GM21528 (cell line): ENCODE measurements at regions not wholly inside any gene's neighbourhood (a gene's known extent, or its start where the extent isn't known, plus 50 kb on each side); places are given as distances from the start of the nearest gene placed in this dataset.
"Not testable (repeated sequence)": the region's sequence is repeated elsewhere in the genome, so short reads cannot be mapped to it uniquely, and the experiment has no call there.

Experiments used
- ATAC-seq: cut with Tn5 transposase; IDR thresholded peaks from one replicate; pipeline ENCODE4 v1.9.1; 2021; ENCODE audit warnings: mild to moderate bottlenecking, moderate library complexity; ENCODE audit not compliant: unreplicated experiment, low FRiP score

DNA sequence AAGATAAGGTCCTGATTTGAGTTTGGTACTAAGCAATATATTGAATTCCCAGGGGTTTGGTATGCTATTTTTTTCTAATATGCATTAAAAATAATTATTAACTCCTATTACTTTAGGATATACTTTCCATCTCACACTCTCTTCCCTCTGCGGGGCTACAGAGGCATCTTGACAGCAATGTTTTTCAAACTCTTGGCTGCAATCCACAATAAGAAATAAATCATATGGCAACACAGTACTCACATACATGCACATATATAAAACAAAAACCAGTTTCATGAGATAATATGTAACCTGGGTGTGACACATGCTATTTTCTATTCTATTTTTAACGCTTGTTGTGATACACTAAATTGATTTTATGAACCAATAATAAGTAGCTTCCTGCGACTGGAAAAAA lies 189.5 kb downstream of the UNC5CL start:
- no peak for ATAC-seq

GRCh38 chr6:40848868-40849514 lies 190.0 kb downstream of the UNC5CL start:
- no peak for ATAC-seq

DNA sequence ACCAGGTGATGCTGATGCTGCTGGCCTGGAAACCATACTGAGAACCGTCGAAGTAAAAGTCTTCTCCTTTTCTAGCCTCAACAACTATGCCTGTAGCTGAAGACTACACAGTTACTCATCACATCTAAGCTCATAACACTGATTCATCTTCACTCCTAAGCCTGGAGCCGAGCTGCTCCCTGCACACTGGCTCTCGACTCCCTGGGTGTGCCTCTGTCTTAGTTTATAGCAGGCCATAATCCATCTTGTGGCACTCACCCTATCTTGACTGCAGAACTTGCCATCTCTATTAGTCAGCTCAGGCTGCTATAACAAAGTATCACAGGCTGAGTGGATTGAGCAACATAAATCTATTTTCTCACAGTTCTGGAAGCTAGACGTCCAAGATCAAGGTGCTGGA lies 191.0 kb downstream of the UNC5CL start:
- no peak for ATAC-seq

DNA sequence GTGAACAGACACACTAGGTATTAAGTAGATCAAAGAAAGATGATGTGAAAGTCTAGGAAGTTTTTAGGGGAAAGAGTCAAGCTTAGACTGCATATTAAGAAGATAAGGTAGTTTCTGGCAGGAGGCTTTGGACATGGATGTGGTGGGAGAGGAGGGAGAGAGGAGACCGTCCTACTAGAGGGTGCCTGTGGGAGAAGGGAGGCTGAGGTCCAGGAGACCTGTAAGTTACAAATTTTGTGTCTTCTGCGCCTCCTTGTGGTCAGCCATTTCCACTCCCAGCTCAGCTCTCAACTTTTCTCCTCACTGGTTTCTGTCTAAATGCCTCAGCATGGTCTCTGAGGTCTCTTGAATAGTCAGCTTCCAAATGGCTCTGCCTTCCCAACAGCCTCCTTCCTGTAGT lies 193.5 kb downstream of the UNC5CL start:
- ATAC-seq, result no peak

GRCh38 chr6:40844246-40844645 lies 194.8 kb downstream of the UNC5CL start:
- no peak for ATAC-seq

- no peak for ATAC-seq
Measured at GRCh38 chr6:40841721-40842120, 197.3 kb downstream of the UNC5CL start.

GRCh38 chr6:40832691-40833090 lies 206.3 kb downstream of the UNC5CL start:
- ATAC-seq, result no peak

DNA sequence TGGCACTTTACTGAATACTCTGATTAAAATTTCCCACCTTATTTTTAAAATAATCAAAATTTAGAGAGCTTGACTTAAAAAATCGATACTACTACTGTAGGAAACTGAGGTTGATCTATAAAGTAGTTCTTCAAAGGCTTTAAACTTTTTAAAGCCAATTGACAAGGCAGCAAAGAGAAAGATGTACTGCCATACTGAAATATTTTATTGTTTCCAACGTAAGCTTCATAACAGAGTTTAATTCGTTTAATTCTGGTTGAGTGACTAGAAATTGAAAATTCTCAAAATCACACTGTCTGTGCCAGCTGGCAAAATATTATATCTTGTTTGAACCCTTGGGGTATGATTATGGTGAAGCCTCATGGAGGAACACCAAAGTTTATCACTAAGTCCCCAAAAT lies 207.6 kb downstream of the UNC5CL start:
- no peak for ATAC-seq

GRCh38 chr6:40825102-40825501 lies 213.9 kb downstream of the UNC5CL start:
- no peak for ATAC-seq

GRCh38 chr6:40823917-40824891 lies 214.8 kb downstream of the UNC5CL start:
- ATAC-seq, result not testable (repeated sequence)

DNA sequence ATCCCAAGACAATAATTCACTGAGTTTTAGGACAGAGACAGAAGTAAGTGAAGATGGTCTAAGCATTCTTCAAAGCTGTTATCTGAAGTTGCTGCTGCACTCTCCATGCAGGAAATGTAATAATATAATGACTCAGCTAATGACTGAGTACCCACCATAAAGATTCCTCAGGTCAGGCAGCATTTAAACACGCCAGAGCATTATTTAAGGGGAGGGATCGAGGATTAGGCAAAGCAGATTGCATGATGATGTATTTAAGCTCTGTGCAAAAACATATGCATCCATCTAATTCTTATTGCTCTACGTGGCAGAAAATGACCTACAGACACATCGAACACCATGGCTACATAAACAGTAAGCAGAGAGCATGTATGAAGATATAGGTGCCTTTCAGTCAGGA lies 216.4 kb downstream of the UNC5CL start:
- ATAC-seq, result no peak

- no peak for ATAC-seq
Measured at GRCh38 chr6:40819182-40819834, 219.7 kb downstream of the UNC5CL start.

- no peak for ATAC-seq
Measured at GRCh38 chr6:40817369-40817768, 221.7 kb downstream of the UNC5CL start.

DNA sequence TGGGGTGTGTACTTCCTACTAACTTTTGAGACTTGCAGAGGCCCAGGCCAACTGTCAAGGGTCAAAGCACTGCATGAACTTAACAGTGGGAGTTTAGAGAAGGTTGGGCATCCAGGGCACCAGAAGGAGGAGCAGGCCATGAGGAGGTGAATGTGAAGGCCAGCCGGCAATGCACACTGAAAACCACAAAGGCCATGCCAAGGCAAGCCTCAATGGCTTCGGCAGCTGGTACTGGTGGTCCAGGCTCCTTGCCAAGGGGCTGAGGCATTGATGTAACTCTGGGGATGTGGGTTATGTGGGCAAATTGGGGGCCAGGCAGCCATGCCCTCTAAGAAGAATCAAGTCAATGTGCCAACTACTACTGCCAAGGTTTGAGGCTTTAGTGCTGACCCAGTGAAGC lies 222.4 kb downstream of the UNC5CL start:
- no peak for ATAC-seq

DNA sequence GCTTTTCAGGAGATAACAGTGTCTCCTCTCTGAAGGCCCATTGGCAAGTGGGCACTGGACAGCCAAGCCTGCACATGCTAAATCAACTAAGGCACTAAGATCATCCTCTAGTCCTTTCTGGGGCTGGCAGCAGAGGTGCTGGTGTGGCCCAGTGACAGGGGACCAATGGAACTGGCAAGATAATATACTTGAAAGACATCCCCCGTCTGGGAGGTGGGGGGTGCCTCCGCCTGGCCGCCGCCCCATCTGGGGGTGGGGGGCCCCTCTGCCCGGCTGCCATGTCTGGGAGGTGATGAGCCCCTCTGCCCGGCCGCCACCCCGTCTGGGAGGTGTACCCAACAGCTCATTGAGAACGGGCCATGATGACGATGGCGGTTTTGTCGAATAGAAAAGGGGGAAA lies 223.3 kb downstream of the UNC5CL start:
- no peak for ATAC-seq

DNA sequence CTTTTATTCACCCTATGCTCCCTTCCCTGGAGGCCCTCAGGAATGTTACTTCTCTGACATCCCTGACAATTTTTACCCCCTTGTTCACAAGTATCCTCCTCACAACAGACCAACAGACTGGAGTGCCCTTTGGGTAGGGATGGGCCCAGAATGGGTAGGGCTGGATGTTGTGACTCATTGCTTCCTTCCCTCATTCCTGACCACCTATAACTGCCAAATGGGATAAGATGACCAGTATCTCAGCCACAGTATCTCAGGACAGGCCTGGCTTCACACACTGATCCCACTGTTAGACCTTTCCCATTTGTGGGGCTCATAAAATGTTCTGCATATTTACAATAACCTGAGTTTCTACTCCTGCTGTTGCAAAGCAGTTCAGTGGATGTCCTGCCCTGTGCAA lies 223.0 kb upstream of the LRFN2 start:
- ATAC-seq, result no peak

DNA sequence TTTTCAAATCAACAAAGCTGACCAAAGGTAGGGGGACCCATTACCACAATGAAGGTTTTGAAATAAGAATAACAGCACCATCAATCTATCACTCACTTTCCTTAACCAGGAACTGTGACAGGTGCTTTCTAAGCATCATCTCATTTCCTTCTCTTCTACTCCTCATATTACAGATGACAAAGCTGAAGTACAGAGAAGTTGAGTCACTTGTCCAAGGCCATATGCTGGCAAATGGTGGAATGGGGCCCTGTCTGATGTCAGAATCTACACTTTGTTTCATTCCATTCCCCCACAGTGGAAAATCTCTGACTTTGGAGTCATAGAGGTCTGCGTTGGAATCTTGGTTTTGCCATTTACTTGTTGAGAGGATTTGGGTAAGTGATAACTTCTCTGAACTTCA lies 222.5 kb upstream of the LRFN2 start:
- no peak for ATAC-seq

DNA sequence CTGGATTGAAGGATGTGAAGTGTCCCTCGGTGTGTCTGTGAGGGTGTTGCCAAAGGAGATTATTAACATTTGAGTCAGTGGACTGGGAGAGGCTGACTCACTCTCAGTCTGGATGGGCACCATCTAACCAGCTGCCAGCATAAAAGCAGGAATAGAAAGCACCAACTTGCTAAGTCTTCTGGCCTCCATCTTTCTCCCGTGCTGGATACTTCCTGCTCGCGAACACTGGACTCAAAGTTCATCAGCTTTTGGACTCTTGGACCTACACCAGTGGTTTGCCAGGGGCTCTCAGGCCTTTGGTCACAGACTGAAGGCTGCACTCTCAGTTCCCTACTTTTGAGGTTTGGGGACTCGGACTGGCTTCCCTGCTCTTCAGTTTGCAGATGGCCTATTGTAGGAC lies 220.3 kb upstream of the LRFN2 start:
- no peak for ATAC-seq

GRCh38 chr6:40806256-40806864 lies 219.2 kb upstream of the LRFN2 start:
- no peak for ATAC-seq

GRCh38 chr6:40805336-40805735 lies 218.2 kb upstream of the LRFN2 start:
- no peak for ATAC-seq

- no peak for ATAC-seq
Measured at GRCh38 chr6:40804905-40805304, 217.7 kb upstream of the LRFN2 start.
